Mesothelial cell of epicardium (in vitro differentiated cells): ENCODE measurements at regions not wholly inside any gene's neighbourhood (a gene's known extent, or its start where the extent isn't known, plus 50 kb on each side); places are given as distances from the start of the nearest gene placed in this dataset.

ENCODE experiments used
- DNase-seq, 2 experiments: peaks; one replicate each; pipeline ENCODE4 v3.0.0; 2021; ENCODE audit warnings: low spot score in 2 of 2; ENCODE audit not compliant: unreplicated experiment in 2 of 2
- H3K27ac Mint-ChIP-seq: 2 replicates; pipeline ENCODE4 v1.8.0; 2021; ENCODE audit warnings: mixed read lengths
- H3K27me3 Mint-ChIP-seq: 2 replicates; pipeline ENCODE4 v1.8.0; 2021; ENCODE audit warnings: low read depth, mixed read lengths
- H3K36me3 Mint-ChIP-seq: 2 replicates; pipeline ENCODE4 v1.8.0; 2021; ENCODE audit warnings: mixed read lengths
- H3K4me1 Mint-ChIP-seq: 2 replicates; pipeline ENCODE4 v1.8.0; 2021; ENCODE audit warnings: mixed read lengths
- H3K4me3 Mint-ChIP-seq: 2 replicates; pipeline ENCODE4 v1.8.0; 2021; ENCODE audit warnings: mild to moderate bottlenecking, moderate library complexity, mixed read lengths
- H3K9me3 Mint-ChIP-seq: 2 replicates; pipeline ENCODE4 v1.8.0; 2021; ENCODE audit warnings: mixed read lengths
- TF ChIP-seq, protein P1 (sequence below): fragments of 200-600 bp; sonication (generic); IDR thresholded peaks from one replicate; pipeline ENCODE4 v1.5.0; 2021; ENCODE audit warnings: antibody characterized with exemption; ENCODE audit not compliant: unreplicated experiment

GRCh38 chr3:24622696-24623225, 128.1 kb upstream of the THRB start:
- DNase-seq = no peak
- Mint-ChIP-seq H3K27me3 (peaks cover 7% of the 10 kb centered on the region), H3K4me3 (no peak overlapping the region), H3K27ac (no peak overlapping the region), H3K9me3 (peaks cover 18% of the 10 kb centered on the region), H3K36me3 (peaks cover 4% of the 10 kb centered on the region), H3K4me1 (peaks cover 2% of the 10 kb centered on the region)
- TF ChIP-seq, protein P1, sequence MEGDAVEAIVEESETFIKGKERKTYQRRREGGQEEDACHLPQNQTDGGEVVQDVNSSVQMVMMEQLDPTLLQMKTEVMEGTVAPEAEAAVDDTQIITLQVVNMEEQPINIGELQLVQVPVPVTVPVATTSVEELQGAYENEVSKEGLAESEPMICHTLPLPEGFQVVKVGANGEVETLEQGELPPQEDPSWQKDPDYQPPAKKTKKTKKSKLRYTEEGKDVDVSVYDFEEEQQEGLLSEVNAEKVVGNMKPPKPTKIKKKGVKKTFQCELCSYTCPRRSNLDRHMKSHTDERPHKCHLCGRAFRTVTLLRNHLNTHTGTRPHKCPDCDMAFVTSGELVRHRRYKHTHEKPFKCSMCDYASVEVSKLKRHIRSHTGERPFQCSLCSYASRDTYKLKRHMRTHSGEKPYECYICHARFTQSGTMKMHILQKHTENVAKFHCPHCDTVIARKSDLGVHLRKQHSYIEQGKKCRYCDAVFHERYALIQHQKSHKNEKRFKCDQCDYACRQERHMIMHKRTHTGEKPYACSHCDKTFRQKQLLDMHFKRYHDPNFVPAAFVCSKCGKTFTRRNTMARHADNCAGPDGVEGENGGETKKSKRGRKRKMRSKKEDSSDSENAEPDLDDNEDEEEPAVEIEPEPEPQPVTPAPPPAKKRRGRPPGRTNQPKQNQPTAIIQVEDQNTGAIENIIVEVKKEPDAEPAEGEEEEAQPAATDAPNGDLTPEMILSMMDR = no peak

GRCh38 chr3:24623657-24624056, 129.0 kb upstream of the THRB start:
- no peak for DNase-seq
- H3K4me3 Mint-ChIP-seq = no peak overlapping the region
- TF ChIP-seq, protein P1 = no peak
- peaks cover 21% of the 10 kb centered on the region for H3K9me3 Mint-ChIP-seq
- H3K27ac Mint-ChIP-seq = no peak overlapping the region
- H3K4me1 Mint-ChIP-seq = peaks cover 2% of the 10 kb centered on the region
- peaks cover 4% of the 10 kb centered on the region for H3K36me3 Mint-ChIP-seq
- H3K27me3 Mint-ChIP-seq = peaks cover 7% of the 10 kb centered on the region

DNA sequence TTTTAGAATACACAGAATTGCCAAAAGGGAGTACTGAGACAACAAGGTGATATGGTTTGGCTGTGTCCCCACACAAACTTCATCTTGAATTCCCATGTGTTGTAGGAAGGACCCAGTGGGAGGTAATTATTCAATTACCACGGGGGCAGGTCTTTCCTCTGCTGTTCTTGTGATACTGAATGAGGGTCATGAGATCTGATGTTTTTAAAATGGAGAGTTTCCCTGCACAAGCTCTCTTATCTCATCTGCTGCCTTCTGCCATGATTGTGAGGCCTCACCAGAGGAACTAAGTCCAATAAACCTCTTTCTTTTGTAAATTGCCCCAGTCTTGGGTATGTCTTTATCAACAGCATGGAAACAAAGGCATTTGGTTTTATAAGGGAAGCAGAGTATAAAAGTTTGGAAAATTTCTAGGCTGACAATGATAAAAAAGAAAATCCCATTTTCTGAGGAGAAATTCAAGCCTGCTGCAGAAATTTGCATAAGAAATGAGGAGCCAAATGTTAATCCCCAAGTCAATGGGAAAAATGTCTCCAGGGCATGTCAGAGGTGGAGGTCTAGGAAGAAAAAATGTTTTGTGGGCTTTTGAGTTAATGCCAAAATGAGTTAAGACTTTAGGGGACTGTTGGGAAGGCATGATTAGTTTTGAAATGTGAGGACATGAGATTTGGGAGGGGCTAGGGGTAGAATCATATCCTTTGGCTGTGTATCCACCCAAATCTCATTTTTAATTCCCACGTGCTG, 130.5 kb upstream of the THRB start:
- Mint-ChIP-seq H3K9me3 (peaks cover 21% of the 10 kb centered on the region), H3K4me1 (peaks cover 2% of the 10 kb centered on the region), H3K4me3 (no peak overlapping the region), H3K27me3 (peaks cover 7% of the 10 kb centered on the region), H3K36me3 (peaks cover 4% of the 10 kb centered on the region), H3K27ac (no peak overlapping the region)
- TF ChIP-seq, protein P1 = no peak
- DNase-seq = no peak

DNA sequence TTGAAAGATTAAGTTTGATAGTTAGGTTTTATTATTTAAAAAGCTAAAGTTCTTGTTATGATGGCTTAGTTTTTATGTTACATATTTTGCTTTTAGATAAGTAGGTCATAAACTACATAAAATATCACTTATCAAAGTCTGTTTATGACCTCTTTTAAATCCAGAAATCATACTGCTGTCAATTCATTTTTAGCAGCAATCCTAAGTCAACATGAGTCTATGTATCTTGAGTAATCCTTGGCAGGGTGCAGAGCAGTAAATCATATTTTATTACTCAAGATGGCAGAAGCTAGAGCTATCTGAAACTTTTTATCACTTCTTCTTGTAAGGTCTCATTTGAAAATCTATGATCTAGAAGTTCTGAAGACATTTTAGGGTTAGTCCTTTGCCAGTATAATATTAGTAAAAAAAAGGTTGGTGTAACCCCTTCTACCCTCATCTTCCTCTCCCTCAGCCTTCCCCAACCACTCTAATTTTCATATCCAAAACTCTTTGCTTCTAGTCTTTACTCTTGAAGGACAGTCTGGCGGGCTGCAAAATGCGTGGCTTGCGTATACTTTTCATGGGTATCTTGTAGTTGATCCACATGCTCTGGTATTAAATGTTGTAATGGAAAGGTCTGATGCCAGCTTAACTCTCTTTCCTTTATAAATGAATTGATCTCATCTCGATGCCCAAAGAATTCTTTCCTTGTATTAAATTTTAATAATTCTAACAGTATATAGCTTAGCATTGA, 134.0 kb upstream of the THRB start:
- DNase-seq = no peak
- no peaks in the 10 kb centered on the region for H3K4me1 Mint-ChIP-seq
- no peak overlapping the region for H3K4me3 Mint-ChIP-seq
- TF ChIP-seq, protein P1 = no peak
- H3K27ac Mint-ChIP-seq = no peak overlapping the region
- peaks cover 6% of the 10 kb centered on the region for H3K27me3 Mint-ChIP-seq
- peaks cover 21% of the 10 kb centered on the region for H3K9me3 Mint-ChIP-seq
- H3K36me3 Mint-ChIP-seq = peaks cover 4% of the 10 kb centered on the region

DNA sequence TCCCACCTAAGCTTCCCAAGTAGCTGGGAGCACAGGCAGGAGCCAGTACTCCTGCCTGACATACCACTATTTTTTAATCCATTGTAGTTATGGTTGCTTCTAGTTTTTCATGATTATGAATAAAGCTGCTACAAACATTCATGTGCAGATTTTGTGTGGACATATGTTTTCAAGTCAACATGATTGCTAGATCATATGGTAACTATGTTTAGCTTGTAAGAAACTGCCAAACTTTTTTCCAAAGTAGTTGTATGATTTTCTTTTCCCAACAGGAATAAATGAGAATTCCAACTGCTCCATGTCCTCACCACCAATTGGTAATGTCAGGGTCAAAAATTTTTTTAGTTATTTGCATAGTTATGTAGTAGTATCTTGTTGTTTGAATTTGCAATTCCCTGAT, 136.8 kb upstream of the THRB start:
- peaks cover 6% of the 10 kb centered on the region for H3K27me3 Mint-ChIP-seq
- H3K4me1 Mint-ChIP-seq = no peaks in the 10 kb centered on the region
- peaks cover 33% of the 10 kb centered on the region for H3K9me3 Mint-ChIP-seq
- no peaks in the 10 kb centered on the region for H3K36me3 Mint-ChIP-seq
- no peak overlapping the region for H3K27ac Mint-ChIP-seq
- no peak overlapping the region for H3K4me3 Mint-ChIP-seq
- DNase-seq = no peak
- TF ChIP-seq, protein P1 = no peak
